ENCODE measurements at regions not wholly inside any gene's neighbourhood (a gene's known extent, or its start where the extent isn't known, plus 50 kb on each side); places are given as distances from the start of the nearest gene placed in this dataset.

DNA sequence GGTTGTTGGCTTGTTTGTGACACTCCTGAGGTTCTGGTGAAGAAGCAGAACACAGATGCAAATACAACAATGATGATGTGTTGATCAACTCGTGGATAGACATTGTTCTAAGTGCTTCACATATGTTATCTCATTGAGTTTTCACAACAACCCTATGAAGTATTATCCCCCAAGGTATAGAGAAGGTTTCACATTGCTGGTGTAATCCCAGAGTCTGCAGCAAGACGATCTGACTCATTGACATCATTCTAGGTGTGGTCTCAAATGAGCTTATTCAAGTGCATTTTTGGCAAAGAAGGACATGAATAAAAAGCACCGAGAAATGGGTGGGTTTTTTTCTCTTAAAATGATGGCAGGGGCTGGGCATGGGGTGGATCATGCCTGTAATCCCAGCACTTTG, 64.1 kb upstream of the SCAF4 start:
- TF ChIP-seq CTCF (conservative IDR thresholded peaks at IDR 0.05; ENCODE audit: low read depth, low read length): no peak
- no peak for TF ChIP-seq EZH2 (IDR thresholded peaks at IDR 0.05; ENCODE audit: low read length, unreplicated experiment)

All from PC-3 (cell line).